ENCODE measurements at regions not wholly inside any gene's neighbourhood (a gene's known extent, or its start where the extent isn't known, plus 50 kb on each side); places are given as distances from the start of the nearest gene placed in this dataset.

GRCh38 chr14:44669496-44669895 lies 162.4 kb upstream of the FSCB start:
- no peaks in the 10 kb centered on the region for H3K36me3 Mint-ChIP-seq
- no peaks in the 10 kb centered on the region for H3K27me3 Mint-ChIP-seq (ENCODE audit: low read depth)
- H3K27ac Mint-ChIP-seq: no peak overlapping the region
- no peak overlapping the region for H3K4me3 Mint-ChIP-seq
- no peak for DNase-seq (ENCODE audit: low spot score in 2 of 2, unreplicated experiment in 2 of 2)
- no peaks in the 10 kb centered on the region for H3K4me1 Mint-ChIP-seq
- peaks cover 37% of the 10 kb centered on the region for H3K9me3 Mint-ChIP-seq
- TF ChIP-seq CTCF (IDR thresholded peaks at IDR 0.05; ENCODE audit: unreplicated experiment): no peak

- H3K4me1 Mint-ChIP-seq: peaks cover 18% of the 10 kb centered on the region
- no peak overlapping the region for H3K27ac Mint-ChIP-seq
- H3K27me3 Mint-ChIP-seq (ENCODE audit: low read depth): no peaks in the 10 kb centered on the region
- H3K9me3 Mint-ChIP-seq: no peaks in the 10 kb centered on the region
- no peak overlapping the region for H3K4me3 Mint-ChIP-seq
- no peak for DNase-seq (ENCODE audit: low spot score in 2 of 2, unreplicated experiment in 2 of 2)
- no peak for TF ChIP-seq CTCF (IDR thresholded peaks at IDR 0.05; ENCODE audit: unreplicated experiment)
- H3K36me3 Mint-ChIP-seq: no peaks in the 10 kb centered on the region
Measured at GRCh38 chr14:44663136-44663535, 156.1 kb upstream of the FSCB start.

- no peaks in the 10 kb centered on the region for H3K36me3 Mint-ChIP-seq
- no peak for DNase-seq (ENCODE audit: low spot score in 2 of 2, unreplicated experiment in 2 of 2)
- no peaks in the 10 kb centered on the region for H3K9me3 Mint-ChIP-seq
- peaks cover 26% of the 10 kb centered on the region for H3K4me1 Mint-ChIP-seq
- no peak overlapping the region for H3K27ac Mint-ChIP-seq
- H3K4me3 Mint-ChIP-seq: no peak overlapping the region
- H3K27me3 Mint-ChIP-seq (ENCODE audit: low read depth): no peaks in the 10 kb centered on the region
- no peak for TF ChIP-seq CTCF (IDR thresholded peaks at IDR 0.05; ENCODE audit: unreplicated experiment)
Measured at GRCh38 chr14:44662250-44662891, 155.3 kb upstream of the FSCB start.

GRCh38 chr14:44658389-44658696 lies 151.3 kb upstream of the FSCB start:
- Mint-ChIP-seq H3K36me3 (no peaks in the 10 kb centered on the region), H3K4me1 (peaks cover 46% of the 10 kb centered on the region), H3K27me3 (ENCODE audit: low read depth) (no peaks in the 10 kb centered on the region)

GRCh38 chr14:44657696-44658388 lies 150.8 kb upstream of the FSCB start:
- no peak for DNase-seq (ENCODE audit: low spot score in 2 of 2, unreplicated experiment in 2 of 2)
- peaks cover 49% of the 10 kb centered on the region for H3K4me1 Mint-ChIP-seq
- H3K27ac Mint-ChIP-seq: peak overlapping the region; percentile 79
- no peak overlapping the region for H3K4me3 Mint-ChIP-seq
- H3K9me3 Mint-ChIP-seq: no peaks in the 10 kb centered on the region
- no peaks in the 10 kb centered on the region for H3K36me3 Mint-ChIP-seq
- H3K27me3 Mint-ChIP-seq (ENCODE audit: low read depth): no peaks in the 10 kb centered on the region
- peak; percentile 29 for TF ChIP-seq CTCF (IDR thresholded peaks at IDR 0.05; ENCODE audit: unreplicated experiment)

More at GRCh38 chr14:44658389-44658696, 151.3 kb upstream of the FSCB start:
- no peak for DNase-seq (ENCODE audit: low spot score in 2 of 2, unreplicated experiment in 2 of 2)
- H3K9me3 Mint-ChIP-seq: no peaks in the 10 kb centered on the region
- peak overlapping the region; percentile 79 for H3K27ac Mint-ChIP-seq
- no peak overlapping the region for H3K4me3 Mint-ChIP-seq
- TF ChIP-seq CTCF (IDR thresholded peaks at IDR 0.05; ENCODE audit: unreplicated experiment): no peak
